Nephron progenitor cell (in vitro differentiated cells): ENCODE measurements at regions not wholly inside any gene's neighbourhood (a gene's known extent, or its start where the extent isn't known, plus 50 kb on each side); places are given as distances from the start of the nearest gene placed in this dataset.

Experiments used
- DNase-seq: peaks from one replicate; pipeline ENCODE4 v3.0.0; 2021
- H3K27ac Mint-ChIP-seq: 2 replicates; pipeline ENCODE4 v1.8.0; 2021; ENCODE audit warnings: mild to moderate bottlenecking, moderate library complexity, mixed read lengths
- H3K27me3 Mint-ChIP-seq: 2 replicates; pipeline ENCODE4 v1.8.0; 2021; ENCODE audit warnings: mild to moderate bottlenecking, low read depth, mixed read lengths; ENCODE audit not compliant: poor library complexity
- H3K36me3 Mint-ChIP-seq: 2 replicates; pipeline ENCODE4 v1.8.0; 2021; ENCODE audit warnings: low read depth, mixed read lengths
- H3K4me1 Mint-ChIP-seq: 2 replicates; pipeline ENCODE4 v1.8.0; 2021; ENCODE audit warnings: mixed read lengths
- H3K4me3 Mint-ChIP-seq: 2 replicates; pipeline ENCODE4 v1.8.0; 2021; ENCODE audit warnings: mild to moderate bottlenecking, moderate library complexity, mixed read lengths
- H3K9me3 Mint-ChIP-seq: 2 replicates; pipeline ENCODE4 v1.8.0; 2021; ENCODE audit warnings: mild to moderate bottlenecking, moderate library complexity, mixed read lengths
- CTCF ChIP-seq: fragments of 200-600 bp; sonication (generic); IDR thresholded peaks from 2 replicates; pipeline ENCODE4 v1.5.0; 2021; ENCODE audit warnings: antibody characterized with exemption

GRCh38 chr4:129334136-129334535 lies 238.2 kb downstream of the C4orf33 start:
- TF ChIP-seq CTCF = no peak
- H3K27ac Mint-ChIP-seq = no peak overlapping the region
- H3K27me3 Mint-ChIP-seq = no peaks in the 10 kb centered on the region
- H3K4me1 Mint-ChIP-seq = peaks cover 19% of the 10 kb centered on the region
- H3K4me3 Mint-ChIP-seq = no peak overlapping the region
- H3K36me3 Mint-ChIP-seq = no peaks in the 10 kb centered on the region
- peaks cover 7% of the 10 kb centered on the region for H3K9me3 Mint-ChIP-seq
- no peak for DNase-seq

GRCh38 chr4:129335276-129335675 lies 239.3 kb downstream of the C4orf33 start:
- Mint-ChIP-seq H3K4me3 (no peak overlapping the region), H3K9me3 (peaks cover under 1% of the 10 kb centered on the region), H3K27ac (no peak overlapping the region), H3K36me3 (no peaks in the 10 kb centered on the region), H3K4me1 (peaks cover 19% of the 10 kb centered on the region), H3K27me3 (no peaks in the 10 kb centered on the region)
- TF ChIP-seq CTCF = no peak
- no peak for DNase-seq

GRCh38 chr4:129335818-129336217 lies 239.9 kb downstream of the C4orf33 start:
- Mint-ChIP-seq H3K9me3 (no peaks in the 10 kb centered on the region), H3K4me3 (no peak overlapping the region), H3K4me1 (peaks cover 19% of the 10 kb centered on the region), H3K36me3 (no peaks in the 10 kb centered on the region), H3K27ac (no peak overlapping the region), H3K27me3 (no peaks in the 10 kb centered on the region)
- TF ChIP-seq CTCF = no peak
- no peak for DNase-seq

- TF ChIP-seq CTCF = no peak
- H3K4me3 Mint-ChIP-seq = no peak overlapping the region
- no peaks in the 10 kb centered on the region for H3K9me3 Mint-ChIP-seq
- H3K4me1 Mint-ChIP-seq = peaks cover 19% of the 10 kb centered on the region
- H3K27me3 Mint-ChIP-seq = no peaks in the 10 kb centered on the region
- peak overlapping the region; percentile 2 for H3K27ac Mint-ChIP-seq
- no peak for DNase-seq
- H3K36me3 Mint-ChIP-seq = no peaks in the 10 kb centered on the region
Measured at GRCh38 chr4:129336457-129337227, 240.7 kb downstream of the C4orf33 start.

GRCh38 chr4:129337228-129337620 lies 241.3 kb downstream of the C4orf33 start:
- no peak for TF ChIP-seq CTCF
- H3K27ac Mint-ChIP-seq = no peak overlapping the region
- no peak overlapping the region for H3K4me3 Mint-ChIP-seq
- H3K27me3 Mint-ChIP-seq = no peaks in the 10 kb centered on the region
- H3K4me1 Mint-ChIP-seq = peaks cover 21% of the 10 kb centered on the region
- H3K9me3 Mint-ChIP-seq = no peaks in the 10 kb centered on the region
- DNase-seq = no peak
- H3K36me3 Mint-ChIP-seq = no peaks in the 10 kb centered on the region

GRCh38 chr4:129342819-129343408 lies 247.0 kb downstream of the C4orf33 start:
- TF ChIP-seq CTCF = no peak
- Mint-ChIP-seq H3K4me3 (no peak overlapping the region), H3K4me1 (peaks cover 42% of the 10 kb centered on the region), H3K27ac (no peak overlapping the region), H3K27me3 (no peaks in the 10 kb centered on the region), H3K36me3 (no peaks in the 10 kb centered on the region), H3K9me3 (no peaks in the 10 kb centered on the region)
- DNase-seq = no peak
